AG09309 (cell line): ENCODE measurements at regions not wholly inside any gene's neighbourhood (a gene's known extent, or its start where the extent isn't known, plus 50 kb on each side); places are given as distances from the start of the nearest gene placed in this dataset.
"Not testable (repeated sequence)": the region's sequence is repeated elsewhere in the genome, so short reads cannot be mapped to it uniquely, and the experiment has no call there.

Experiments
- DNase-seq: peaks from one replicate; pipeline ENCODE4 v3.0.0-alpha.2; 2010; ENCODE audit warnings: low read depth
- H3K4me3 ChIP-seq: 2 replicates; pipeline ENCODE4 v1.5.1; 2011; ENCODE audit warnings: mild to moderate bottlenecking, low read depth, low read length, moderate library complexity; ENCODE audit not compliant: control insufficient read depth
- CTCF ChIP-seq: IDR thresholded peaks from 2 replicates; pipeline ENCODE4 v1.5.1; 2011; ENCODE audit warnings: mild to moderate bottlenecking, low read depth, low read length, inconsistent platforms; ENCODE audit not compliant: insufficient read depth, control insufficient read depth; ENCODE audit errors: missing control alignments

GRCh38 chr12:74170645-74171477 is 366.8 kb upstream of the ATXN7L3B start:
- no peak overlapping the region for H3K4me3 ChIP-seq
- no peak for DNase-seq
- no peak for TF ChIP-seq CTCF

- H3K4me3 ChIP-seq, result no peak overlapping the region
- no peak for TF ChIP-seq CTCF
- no peak for DNase-seq
Observed at GRCh38 chr12:74171478-74171909, 366.1 kb upstream of the ATXN7L3B start.

GRCh38 chr12:74174961-74175360 is 362.7 kb upstream of the ATXN7L3B start:
- not testable (repeated sequence) for DNase-seq, H3K4me3 ChIP-seq

- TF ChIP-seq CTCF, result no peak
- no peak for DNase-seq
Observed at GRCh38 chr12:74185360-74185759, 352.3 kb upstream of the ATXN7L3B start.

GRCh38 chr12:74193191-74193590 is 344.4 kb upstream of the ATXN7L3B start:
- H3K4me3 ChIP-seq, result no peak overlapping the region
- no peak for TF ChIP-seq CTCF
- DNase-seq, result no peak

More at GRCh38 chr12:74185360-74185759, 352.3 kb upstream of the ATXN7L3B start:
- H3K4me3 ChIP-seq, result no peak overlapping the region

- H3K4me3 ChIP-seq, result no peak overlapping the region
- DNase-seq, result no peak
- TF ChIP-seq CTCF, result no peak
Observed at GRCh38 chr12:74204236-74204635, 333.4 kb upstream of the ATXN7L3B start.

GRCh38 chr12:74227846-74228545 is 309.6 kb upstream of the ATXN7L3B start:
- TF ChIP-seq CTCF, result no peak
- no peak overlapping the region for H3K4me3 ChIP-seq
- DNase-seq, result no peak
